ENCODE measurements at regions not wholly inside any gene's neighbourhood (a gene's known extent, or its start where the extent isn't known, plus 50 kb on each side); places are given as distances from the start of the nearest gene placed in this dataset.

DNA sequence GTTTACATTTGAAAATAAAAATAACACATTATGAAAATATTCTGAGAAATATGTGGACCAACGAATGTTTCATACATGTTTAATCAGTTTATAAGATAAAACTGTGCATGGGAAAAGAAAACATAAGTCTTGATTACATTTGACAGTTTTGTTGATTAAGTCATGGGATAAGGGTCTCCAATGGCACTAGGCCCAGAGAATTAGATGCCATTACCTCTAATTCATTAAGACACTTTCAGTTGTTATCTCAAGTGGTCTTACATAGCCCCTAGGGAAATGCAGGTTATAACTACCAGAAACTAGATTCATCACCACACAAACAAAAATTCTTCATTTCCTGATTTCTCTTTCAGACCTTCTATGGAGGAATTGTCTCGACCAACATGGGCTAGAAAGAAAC is 300.8 kb downstream of the PCDH7 start:
- TF ChIP-seq NFIC (IDR thresholded peaks at IDR 0.05) (no peak), TAF1 (IDR thresholded peaks at IDR 0.05; ENCODE audit: low read depth) (no peak), CEBPB (IDR thresholded peaks at IDR 0.05) (no peak)
- TF ChIP-seq, protein P1, sequence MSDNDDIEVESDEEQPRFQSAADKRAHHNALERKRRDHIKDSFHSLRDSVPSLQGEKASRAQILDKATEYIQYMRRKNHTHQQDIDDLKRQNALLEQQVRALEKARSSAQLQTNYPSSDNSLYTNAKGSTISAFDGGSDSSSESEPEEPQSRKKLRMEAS (IDR thresholded peaks at IDR 0.05) = no peak
